Smooth muscle cell (in vitro differentiated cells): ENCODE measurements at regions not wholly inside any gene's neighbourhood (a gene's known extent, or its start where the extent isn't known, plus 50 kb on each side); places are given as distances from the start of the nearest gene placed in this dataset.
A peak's percentile ranks its signal among the peaks of the same experiment; 100 is the strongest.
"Not testable (repeated sequence)": the region's sequence is repeated elsewhere in the genome, so short reads cannot be mapped to it uniquely, and the experiment has no call there.

ENCODE experiments used
- DNase-seq: peaks from one replicate; lab custom pipeline; 2025; ENCODE audit not compliant: unreplicated experiment; lab: John Stamatoyannopoulos, UW
- H2AFZ ChIP-seq: fragments of 200-600 bp; sonication (generic); 2 replicates; pipeline ENCODE4 v1.6.0; 2016; ENCODE audit warnings: antibody characterized with exemption, low read depth, mild to moderate bottlenecking
- H3F3A ChIP-seq: fragments of 200-600 bp; sonication (generic); 2 replicates; pipeline ENCODE4 v1.6.0; 2017; ENCODE audit warnings: antibody characterized with exemption, low read depth
- H3K27ac ChIP-seq: fragments of 200-600 bp; sonication (generic); 2 replicates; pipeline ENCODE4 v1.5.1; 2016; ENCODE audit warnings: low read depth, mild to moderate bottlenecking
- H3K27me3 ChIP-seq: fragments of 200-600 bp; sonication (generic); 2 replicates; pipeline ENCODE4 v1.6.1; 2016; ENCODE audit warnings: low read depth, mild to moderate bottlenecking
- H3K36me3 ChIP-seq: fragments of 200-600 bp; sonication (generic); 2 replicates; pipeline ENCODE4 v1.5.1; 2016; ENCODE audit warnings: low read depth
- H3K4me1 ChIP-seq: fragments of 200-600 bp; sonication (generic); 2 replicates; pipeline ENCODE4 v1.5.1; 2016; ENCODE audit warnings: low read depth
- H3K4me2 ChIP-seq: fragments of 200-600 bp; sonication (generic); 2 replicates; pipeline ENCODE4 v1.6.0; 2016; ENCODE audit warnings: mild to moderate bottlenecking
- H3K4me3 ChIP-seq: fragments of 200-600 bp; sonication (generic); 2 replicates; pipeline ENCODE4 v1.5.1; 2016; ENCODE audit warnings: mild to moderate bottlenecking
- H3K79me2 ChIP-seq: fragments of 200-600 bp; sonication (generic); 2 replicates; pipeline ENCODE4 v1.6.0; 2016; ENCODE audit warnings: low read depth, mild to moderate bottlenecking
- H3K9ac ChIP-seq: fragments of 200-600 bp; sonication (generic); 2 replicates; pipeline ENCODE4 v1.6.0; 2016; ENCODE audit warnings: low read depth
- H3K9me3 ChIP-seq: fragments of 200-600 bp; sonication (generic); replicated peaks from 2 replicates; pipeline ENCODE4 v1.5.1; 2016; ENCODE audit warnings: low read depth
- H4K20me1 ChIP-seq: fragments of 200-600 bp; sonication (generic); 2 replicates; pipeline ENCODE4 v1.6.0; 2016; ENCODE audit warnings: low read depth
- CTCF ChIP-seq: fragments of 200-600 bp; sonication (generic); IDR thresholded peaks from 2 replicates; pipeline ENCODE4 v1.5.1; 2017; ENCODE audit warnings: borderline replicate concordance, mild to moderate bottlenecking, antibody characterized with exemption; ENCODE audit not compliant: insufficient read depth, poor library complexity, severe bottlenecking
- WGBS: methylation state at CpG from one replicate; pipeline ENCODE4 v1.1.7; 2016; ENCODE audit warnings: low lambda C conversion rate; 5-methylcytosine and 5-hydroxymethylcytosine counted together

- H3K27me3 ChIP-seq: no peaks in the 10 kb centered on the region
- TF ChIP-seq CTCF: no peak
- no peak overlapping the region for H3K9ac ChIP-seq
- H3K4me2 ChIP-seq: peak overlapping the region; percentile 53
- no peaks in the 10 kb centered on the region for H4K20me1 ChIP-seq
- DNase-seq: no peak
- H2AFZ ChIP-seq: no peak overlapping the region
- no peaks in the 10 kb centered on the region for H3K4me1 ChIP-seq
- H3K79me2 ChIP-seq: no peaks in the 10 kb centered on the region
- H3K36me3 ChIP-seq: no peaks in the 10 kb centered on the region
- H3K9me3 ChIP-seq: no peaks in the 10 kb centered on the region
- 94% methylated on average over 2 of the region's 2 CpGs for WGBS
- H3K27ac ChIP-seq: peak overlapping the region; percentile 68
- no peaks in the 10 kb centered on the region for H3F3A ChIP-seq
- no peak overlapping the region for H3K4me3 ChIP-seq
Measured at GRCh38 chr2:47690132-47690531, 92.8 kb upstream of the MSH6 start.

- Histone ChIP-seq H2AFZ (peak overlapping the region; percentile 39), H3K27ac (peak overlapping the region; percentile 68), H3K4me2 (peak overlapping the region; percentile 53)
- H3K9ac ChIP-seq, H3K4me3 ChIP-seq, H3F3A ChIP-seq, H3K4me1 ChIP-seq, H3K9me3 ChIP-seq, DNase-seq, H4K20me1 ChIP-seq, H3K36me3 ChIP-seq, H3K79me2 ChIP-seq, H3K27me3 ChIP-seq: not testable (repeated sequence)
- WGBS: 62% methylated on average over 4 of the region's 4 CpGs
Measured at GRCh38 chr2:47689118-47689517, 93.8 kb upstream of the MSH6 start.

- WGBS: 69% methylated on average over 5 of the region's 5 CpGs
Measured at GRCh38 chr2:47688561-47688960, 94.4 kb upstream of the MSH6 start.

GRCh38 chr2:47687856-47688255, 95.1 kb upstream of the MSH6 start:
- no peaks in the 10 kb centered on the region for H3K79me2 ChIP-seq
- no peak overlapping the region for H3K4me3 ChIP-seq
- H3K9me3 ChIP-seq: no peaks in the 10 kb centered on the region
- H3K27ac ChIP-seq: no peak overlapping the region
- H3K4me2 ChIP-seq: no peak overlapping the region
- no peak for DNase-seq
- no peak for TF ChIP-seq CTCF
- no peaks in the 10 kb centered on the region for H3K27me3 ChIP-seq
- H3K4me1 ChIP-seq: no peaks in the 10 kb centered on the region
- H3F3A ChIP-seq: no peaks in the 10 kb centered on the region
- H3K9ac ChIP-seq: no peak overlapping the region
- WGBS: 95% methylated on average over 1 of the region's 1 CpG
- H2AFZ ChIP-seq: no peak overlapping the region
- no peaks in the 10 kb centered on the region for H4K20me1 ChIP-seq
- H3K36me3 ChIP-seq: no peaks in the 10 kb centered on the region

More at GRCh38 chr2:47688561-47688960, 94.4 kb upstream of the MSH6 start:
- peak overlapping the region; percentile 68 for H3K27ac ChIP-seq
- no peaks in the 10 kb centered on the region for H3K4me1 ChIP-seq
- H3K9ac ChIP-seq: no peak overlapping the region
- no peaks in the 10 kb centered on the region for H3K36me3 ChIP-seq
- H4K20me1 ChIP-seq: no peaks in the 10 kb centered on the region
- TF ChIP-seq CTCF: no peak
- no peaks in the 10 kb centered on the region for H3K9me3 ChIP-seq
- no peaks in the 10 kb centered on the region for H3K27me3 ChIP-seq
- no peak overlapping the region for H3K4me2 ChIP-seq
- no peak overlapping the region for H3K4me3 ChIP-seq
- DNase-seq: no peak
- peak overlapping the region; percentile 39 for H2AFZ ChIP-seq
- no peaks in the 10 kb centered on the region for H3K79me2 ChIP-seq
- H3F3A ChIP-seq: no peaks in the 10 kb centered on the region
